Globus pallidus (tissue), 1 donor: ENCODE measurements at regions not wholly inside any gene's neighbourhood (a gene's known extent, or its start where the extent isn't known, plus 50 kb on each side); places are given as distances from the start of the nearest gene placed in this dataset.
"Not testable (repeated sequence)": the region's sequence is repeated elsewhere in the genome, so short reads cannot be mapped to it uniquely, and the experiment has no call there.

Experiments
- DNase-seq: peaks from one replicate; pipeline ENCODE4 v3.0.0-alpha.2; 2015; ENCODE audit warnings: low spot score

GRCh38 chr6:114648847-114649246 lies 306.0 kb upstream of the HS3ST5 start:
- no peak for DNase-seq

- DNase-seq = no peak
Measured at GRCh38 chr6:114638341-114638740, 295.5 kb upstream of the HS3ST5 start.

- no peak for DNase-seq
Measured at GRCh38 chr6:114634016-114634415, 291.2 kb upstream of the HS3ST5 start.

- not testable (repeated sequence) for DNase-seq
Measured at GRCh38 chr6:114626226-114626625, 283.4 kb upstream of the HS3ST5 start.

GRCh38 chr6:114619621-114620200 lies 276.9 kb upstream of the HS3ST5 start:
- no peak for DNase-seq

- no peak for DNase-seq
Measured at GRCh38 chr6:114611696-114612095, 268.9 kb upstream of the HS3ST5 start.

GRCh38 chr6:114608091-114608490 lies 265.3 kb upstream of the HS3ST5 start:
- no peak for DNase-seq

- no peak for DNase-seq
Measured at GRCh38 chr6:114605656-114606055, 262.8 kb upstream of the HS3ST5 start.

- DNase-seq = no peak
Measured at GRCh38 chr6:114600381-114600780, 257.6 kb upstream of the HS3ST5 start.

- no peak for DNase-seq
Measured at GRCh38 chr6:114595591-114595990, 252.8 kb upstream of the HS3ST5 start.

GRCh38 chr6:114595186-114595585 lies 252.4 kb upstream of the HS3ST5 start:
- no peak for DNase-seq

- no peak for DNase-seq
Measured at GRCh38 chr6:114592506-114592905, 249.7 kb upstream of the HS3ST5 start.

- no peak for DNase-seq
Measured at GRCh38 chr6:114588726-114589125, 245.9 kb upstream of the HS3ST5 start.

- DNase-seq = no peak
Measured at GRCh38 chr6:114586298-114586697, 243.5 kb upstream of the HS3ST5 start.

GRCh38 chr6:114581293-114581692 lies 238.5 kb upstream of the HS3ST5 start:
- DNase-seq = no peak

GRCh38 chr6:114580882-114581281 lies 238.1 kb upstream of the HS3ST5 start:
- no peak for DNase-seq

- no peak for DNase-seq
Measured at GRCh38 chr6:114579486-114579885, 236.7 kb upstream of the HS3ST5 start.

GRCh38 chr6:114577109-114577508 lies 234.3 kb upstream of the HS3ST5 start:
- DNase-seq = no peak

- no peak for DNase-seq
Measured at GRCh38 chr6:114576330-114576729, 233.5 kb upstream of the HS3ST5 start.

- no peak for DNase-seq
Measured at GRCh38 chr6:114569669-114570068, 226.8 kb upstream of the HS3ST5 start.

- DNase-seq = no peak
Measured at GRCh38 chr6:114564302-114564933, 221.6 kb upstream of the HS3ST5 start.

- DNase-seq = no peak
Measured at GRCh38 chr6:114559419-114559818, 216.6 kb upstream of the HS3ST5 start.

- DNase-seq = no peak
Measured at GRCh38 chr6:114558153-114558552, 215.3 kb upstream of the HS3ST5 start.

GRCh38 chr6:114556846-114557488 lies 214.1 kb upstream of the HS3ST5 start:
- DNase-seq = no peak
